HCT116 (cell line): ENCODE measurements at regions not wholly inside any gene's neighbourhood (a gene's known extent, or its start where the extent isn't known, plus 50 kb on each side); places are given as distances from the start of the nearest gene placed in this dataset.

Experiments
- EGR1 ChIP-seq: IDR thresholded peaks from 2 replicates; pipeline ENCODE4 v1.6.1; 2012; ENCODE audit warnings: low read depth
- EZH2 ChIP-seq: fragments of 200-600 bp; sonication (generic); IDR thresholded peaks from 2 replicates; pipeline ENCODE4 v1.6.1; 2017; ENCODE audit warnings: antibody characterized with exemption, mixed run types
- SRF ChIP-seq: IDR thresholded peaks from 2 replicates; pipeline ENCODE4 v1.6.1; 2012; ENCODE audit warnings: low read depth
- TF ChIP-seq, protein P1 (sequence below), 3 experiments: fragments of 200-600 bp in 1 of 3; sonication (generic) in 1 of 3; IDR thresholded peaks in 2 of 3; conservative IDR thresholded peaks in 1 of 3; 2 replicates each; pipeline ENCODE4 v1.5.1; 2012 to 2017; ENCODE audit warnings: low read depth in 2 of 3, low read length in 2 of 3, antibody characterized with exemption in 1 of 3, borderline replicate concordance in 1 of 3, control low read depth in 1 of 3, mild to moderate bottlenecking in 1 of 3, mixed read lengths in 1 of 3, mixed run types in 1 of 3, moderate library complexity in 1 of 3; ENCODE audit not compliant: insufficient read depth in 1 of 3

DNA sequence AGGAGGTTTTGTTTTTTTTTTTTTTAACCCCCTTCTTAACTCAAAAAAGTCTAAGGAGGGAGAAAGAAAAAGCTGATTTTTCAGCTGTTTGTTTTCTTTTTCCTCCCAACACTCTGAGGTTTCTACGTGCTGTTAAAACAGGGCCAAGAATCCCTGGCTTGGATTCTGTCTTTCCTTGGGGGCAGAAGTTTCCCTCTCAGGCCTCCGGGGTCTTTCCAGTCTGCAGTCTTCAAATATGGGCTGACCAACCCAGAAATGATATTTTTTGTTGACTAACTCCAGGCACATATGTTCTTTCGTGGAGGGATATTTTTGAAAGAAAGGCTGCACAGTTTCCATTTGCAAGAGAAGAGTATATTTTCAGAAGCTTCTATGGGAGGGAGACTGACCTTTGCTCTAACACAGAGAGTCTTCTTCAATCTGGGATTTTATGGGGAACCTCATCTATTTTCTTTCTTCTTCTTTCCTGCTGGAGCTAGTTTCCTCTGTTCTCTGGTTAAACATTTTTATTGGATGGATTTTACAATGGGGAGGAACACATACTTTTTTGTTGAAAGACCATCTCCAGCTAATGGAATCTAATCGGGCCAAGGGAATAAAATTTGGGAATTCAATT is 93.3 kb upstream of the SPRED2 start:
- TF ChIP-seq EGR1 (no peak), SRF (no peak), EZH2 (no peak)
- TF ChIP-seq, protein P1, sequence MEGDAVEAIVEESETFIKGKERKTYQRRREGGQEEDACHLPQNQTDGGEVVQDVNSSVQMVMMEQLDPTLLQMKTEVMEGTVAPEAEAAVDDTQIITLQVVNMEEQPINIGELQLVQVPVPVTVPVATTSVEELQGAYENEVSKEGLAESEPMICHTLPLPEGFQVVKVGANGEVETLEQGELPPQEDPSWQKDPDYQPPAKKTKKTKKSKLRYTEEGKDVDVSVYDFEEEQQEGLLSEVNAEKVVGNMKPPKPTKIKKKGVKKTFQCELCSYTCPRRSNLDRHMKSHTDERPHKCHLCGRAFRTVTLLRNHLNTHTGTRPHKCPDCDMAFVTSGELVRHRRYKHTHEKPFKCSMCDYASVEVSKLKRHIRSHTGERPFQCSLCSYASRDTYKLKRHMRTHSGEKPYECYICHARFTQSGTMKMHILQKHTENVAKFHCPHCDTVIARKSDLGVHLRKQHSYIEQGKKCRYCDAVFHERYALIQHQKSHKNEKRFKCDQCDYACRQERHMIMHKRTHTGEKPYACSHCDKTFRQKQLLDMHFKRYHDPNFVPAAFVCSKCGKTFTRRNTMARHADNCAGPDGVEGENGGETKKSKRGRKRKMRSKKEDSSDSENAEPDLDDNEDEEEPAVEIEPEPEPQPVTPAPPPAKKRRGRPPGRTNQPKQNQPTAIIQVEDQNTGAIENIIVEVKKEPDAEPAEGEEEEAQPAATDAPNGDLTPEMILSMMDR (IDR thresholded peaks at IDR 0.05 in 2 of 3, conservative IDR thresholded peaks at IDR 0.05 in 1 of 3; ENCODE audit: borderline replicate concordance in 1 of 3, insufficient read depth in 1 of 3, low read depth in 2 of 3, low read length in 2 of 3): no peak
